HG02938 (cell line): ENCODE measurements at regions not wholly inside any gene's neighbourhood (a gene's known extent, or its start where the extent isn't known, plus 50 kb on each side); places are given as distances from the start of the nearest gene placed in this dataset.

Source experiments
- ATAC-seq: cut with Tn5 transposase; IDR thresholded peaks from one replicate; pipeline ENCODE4 v1.9.1; 2021; ENCODE audit warnings: mild to moderate bottlenecking, moderate library complexity; ENCODE audit not compliant: unreplicated experiment

DNA sequence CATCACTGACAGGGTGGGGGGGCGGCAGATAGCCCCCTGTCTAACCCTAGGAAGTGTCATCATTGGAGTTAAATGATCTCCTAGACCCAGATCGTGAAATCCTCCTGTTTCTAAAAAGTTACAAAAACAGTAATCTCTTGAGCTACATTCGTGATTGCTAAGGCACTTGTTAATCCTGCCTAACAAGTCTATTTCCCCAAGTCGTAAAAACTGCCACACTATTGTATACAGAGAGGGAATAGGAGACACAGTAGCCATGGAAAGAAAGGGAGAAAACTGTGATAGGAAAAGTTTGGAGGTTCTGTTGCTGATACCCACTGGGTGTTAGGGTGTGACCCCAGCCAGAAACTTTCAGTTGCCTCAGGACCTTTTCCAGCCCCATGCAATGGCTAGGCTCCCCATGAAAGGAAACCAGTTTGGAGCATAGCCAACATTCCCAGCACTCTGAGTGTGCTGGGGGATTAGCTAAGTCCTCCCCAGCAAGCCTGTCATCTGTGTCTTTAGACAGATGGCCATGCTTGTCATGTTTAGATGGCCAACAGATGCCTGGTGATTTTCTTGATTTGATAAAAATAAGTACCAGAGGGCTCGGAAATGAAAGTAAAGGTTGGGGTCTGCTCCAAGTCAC lies 63.3 kb upstream of the ANXA10 start:
- no peak for ATAC-seq

DNA sequence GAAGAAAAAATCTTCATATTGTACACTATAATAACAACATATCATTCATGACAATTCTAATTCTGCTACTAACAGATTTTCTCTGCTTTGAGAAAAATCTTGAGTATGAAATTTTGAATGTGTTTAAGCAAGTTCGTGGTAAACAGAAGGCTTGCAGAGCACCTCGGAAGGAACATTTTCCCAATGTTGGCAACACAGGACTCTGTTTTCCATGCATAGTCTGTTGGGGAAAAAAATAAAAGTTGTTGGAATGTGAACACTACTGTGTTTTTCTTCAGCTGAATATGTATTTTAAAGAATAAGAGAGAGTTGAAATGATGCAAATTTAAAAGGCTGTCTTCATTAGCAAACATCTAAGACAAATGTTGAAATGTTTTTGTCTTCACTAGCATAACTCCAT lies 54.7 kb upstream of the ANXA10 start:
- no peak for ATAC-seq

DNA sequence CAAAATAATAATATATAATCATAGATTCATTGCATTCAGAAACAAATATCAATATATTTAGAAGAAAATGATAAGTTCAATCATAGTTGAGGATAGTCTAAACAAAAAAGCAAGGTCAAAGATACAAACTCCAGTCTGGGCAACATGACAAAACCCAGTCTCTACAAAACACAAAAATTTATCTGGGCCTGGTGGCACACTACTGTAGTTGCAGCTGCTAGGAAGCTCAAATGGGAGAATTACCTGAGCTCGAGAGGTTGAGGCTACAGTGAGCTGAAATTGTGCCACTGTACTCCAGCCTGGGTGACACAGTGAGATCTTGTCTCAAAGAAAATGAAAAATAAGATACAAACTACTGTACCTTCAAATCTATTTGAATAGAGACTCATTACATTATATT lies 52.7 kb upstream of the ANXA10 start:
- ATAC-seq, result no peak
